GM21360 (cell line): ENCODE measurements at regions not wholly inside any gene's neighbourhood (a gene's known extent, or its start where the extent isn't known, plus 50 kb on each side); places are given as distances from the start of the nearest gene placed in this dataset.
"Not testable (repeated sequence)": the region's sequence is repeated elsewhere in the genome, so short reads cannot be mapped to it uniquely, and the experiment has no call there.

ENCODE experiments used
- ATAC-seq: cut with Tn5 transposase; IDR thresholded peaks from one replicate; pipeline ENCODE4 v1.9.1; 2021; ENCODE audit warnings: mild to moderate bottlenecking, moderate library complexity; ENCODE audit not compliant: unreplicated experiment

GRCh38 chr2:234409590-234409989 is 87.3 kb downstream of the ARL4C start:
- no peak for ATAC-seq

- no peak for ATAC-seq
These were observed 90.8 kb downstream of the ARL4C start for GRCh38 chr2:234406085-234406484.

- ATAC-seq = no peak
These were observed 91.4 kb downstream of the ARL4C start for GRCh38 chr2:234405462-234405861.

GRCh38 chr2:234404957-234405356 is 91.9 kb downstream of the ARL4C start:
- ATAC-seq = no peak

GRCh38 chr2:234403751-234404150 is 93.1 kb downstream of the ARL4C start:
- no peak for ATAC-seq

- ATAC-seq = no peak
These were observed 93.8 kb downstream of the ARL4C start for GRCh38 chr2:234403074-234403473.

- ATAC-seq = no peak
These were observed 95.5 kb downstream of the ARL4C start for GRCh38 chr2:234401426-234401825.

- no peak for ATAC-seq
These were observed 97.2 kb downstream of the ARL4C start for GRCh38 chr2:234399451-234400246.

GRCh38 chr2:234398531-234398930 is 98.3 kb downstream of the ARL4C start:
- no peak for ATAC-seq

GRCh38 chr2:234395891-234396420 is 100.9 kb downstream of the ARL4C start:
- ATAC-seq = no peak

- ATAC-seq = no peak
These were observed 102.4 kb downstream of the ARL4C start for GRCh38 chr2:234394450-234394849.

GRCh38 chr2:234393354-234393753 is 103.5 kb downstream of the ARL4C start:
- no peak for ATAC-seq

- ATAC-seq = no peak
These were observed 104.8 kb downstream of the ARL4C start for GRCh38 chr2:234392041-234392615.

- no peak for ATAC-seq
These were observed 105.3 kb downstream of the ARL4C start for GRCh38 chr2:234391625-234392024.

- not testable (repeated sequence) for ATAC-seq
These were observed 107.2 kb downstream of the ARL4C start for GRCh38 chr2:234389661-234390060.

- ATAC-seq = no peak
These were observed 108.3 kb downstream of the ARL4C start for GRCh38 chr2:234388591-234388990.

GRCh38 chr2:234386971-234387370 is 109.9 kb downstream of the ARL4C start:
- no peak for ATAC-seq

GRCh38 chr2:234382131-234382530 is 114.8 kb downstream of the ARL4C start:
- no peak for ATAC-seq

- not testable (repeated sequence) for ATAC-seq
These were observed 117.9 kb downstream of the ARL4C start for GRCh38 chr2:234378958-234379357.

GRCh38 chr2:234378440-234378839 is 118.4 kb downstream of the ARL4C start:
- ATAC-seq = no peak

GRCh38 chr2:234377761-234378391 is 119.0 kb downstream of the ARL4C start:
- no peak for ATAC-seq

- no peak for ATAC-seq
These were observed 120.7 kb downstream of the ARL4C start for GRCh38 chr2:234376229-234376628.
